ENCODE measurements at regions not wholly inside any gene's neighbourhood (a gene's known extent, or its start where the extent isn't known, plus 50 kb on each side); places are given as distances from the start of the nearest gene placed in this dataset.

- ATAC-seq (ENCODE audit: poor library complexity), result no peak
- no peak for DNase-seq
- intact Hi-C loops (cut with DNase I), result no loop called here
Measured at GRCh38 chr4:156659983-156660382, 311.6 kb downstream of the PDGFC start.

- intact Hi-C loops (cut with DNase I), result no loop called here
- no peak for DNase-seq
- ATAC-seq (ENCODE audit: poor library complexity), result no peak
Measured at GRCh38 chr4:156659570-156659969, 312.0 kb downstream of the PDGFC start.

GRCh38 chr4:156656896-156657295 lies 314.7 kb downstream of the PDGFC start:
- intact Hi-C loops (cut with DNase I), result no loop called here
- DNase-seq, result no peak
- no peak for ATAC-seq (ENCODE audit: poor library complexity)

DNA sequence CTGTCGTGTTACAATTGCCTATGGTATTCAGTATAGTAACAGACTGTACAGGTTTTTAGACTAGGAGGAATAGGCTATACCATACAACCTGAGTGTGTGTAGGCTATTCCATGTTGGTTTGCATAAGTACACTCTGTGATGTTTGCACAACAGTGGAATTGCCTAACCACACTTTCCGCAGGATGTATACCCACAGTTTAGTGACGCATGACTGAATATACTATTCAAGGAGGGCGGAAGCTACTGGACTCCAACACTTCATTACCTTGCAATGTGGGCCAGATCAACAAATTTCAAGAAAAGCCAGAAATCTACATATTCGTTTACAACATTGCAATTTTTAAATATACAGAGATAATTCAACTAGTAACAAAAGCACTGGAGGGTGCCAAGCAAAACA lies 317.2 kb downstream of the PDGFC start:
- no peak for DNase-seq
- intact Hi-C loops (cut with DNase I), result no loop called here
- no peak for ATAC-seq (ENCODE audit: poor library complexity)

- intact Hi-C loops (cut with DNase I), result no loop called here
- no peak for DNase-seq
- ATAC-seq (ENCODE audit: poor library complexity), result no peak
Measured at GRCh38 chr4:156643826-156644225, 327.8 kb downstream of the PDGFC start.

DNA sequence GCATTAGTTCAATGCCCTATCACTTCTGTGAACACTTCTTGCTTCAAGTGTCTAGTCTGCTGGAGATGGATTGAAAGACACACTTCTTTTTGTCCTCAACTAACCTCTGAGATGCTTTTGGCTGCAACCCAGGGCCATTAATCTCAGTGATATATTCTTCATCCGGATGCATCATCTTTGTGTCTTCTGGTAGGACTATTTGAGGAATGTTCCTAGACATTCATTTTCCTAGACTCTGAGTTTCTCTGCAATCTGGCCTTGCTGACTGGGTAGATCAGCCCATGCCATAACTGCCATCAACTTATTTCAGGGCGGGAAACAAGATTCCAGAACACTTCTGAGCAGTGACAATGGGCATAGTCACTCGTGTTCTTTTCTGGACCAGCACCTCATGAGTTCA lies 329.4 kb downstream of the PDGFC start:
- DNase-seq (no peak), ATAC-seq (ENCODE audit: poor library complexity) (no peak)
- intact Hi-C loops (cut with DNase I), result no loop called here

DNA sequence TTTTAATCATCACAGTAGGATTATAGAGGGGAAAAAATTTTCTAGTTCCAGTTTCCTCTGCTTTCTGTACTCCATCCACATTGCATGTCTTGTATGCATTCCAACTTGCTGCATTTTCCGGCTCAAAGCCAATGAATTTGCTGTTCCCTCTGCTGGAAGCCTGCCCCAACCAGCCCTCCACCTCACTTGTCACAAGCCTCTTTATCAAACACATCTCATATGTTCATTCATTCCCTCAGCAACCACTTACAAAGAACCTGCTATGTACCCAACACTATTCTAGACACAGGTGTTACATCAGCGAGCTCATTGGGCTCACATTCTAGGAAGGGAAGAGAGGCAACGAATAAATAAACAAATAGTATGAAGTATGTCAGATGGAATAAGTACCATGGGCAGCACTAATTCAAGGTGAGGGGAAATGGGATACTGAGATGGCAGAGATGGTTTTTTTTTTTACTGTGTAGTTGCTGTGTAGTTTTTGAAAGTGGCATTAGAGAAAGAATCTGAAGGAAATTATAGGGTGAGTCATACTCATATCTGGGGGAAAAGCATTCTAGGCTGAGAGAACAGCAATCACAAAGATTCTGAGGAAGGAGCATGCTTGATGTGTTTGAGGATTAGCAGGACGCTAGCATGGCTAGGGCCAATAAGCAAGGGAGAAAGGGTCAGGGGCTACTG lies 332.5 kb downstream of the PDGFC start:
- intact Hi-C loops (cut with DNase I), result no loop called here
- ATAC-seq (ENCODE audit: poor library complexity), result no peak
- no peak for DNase-seq

- intact Hi-C loops (cut with DNase I), result no loop called here
- DNase-seq (no peak), ATAC-seq (ENCODE audit: poor library complexity) (no peak)
Measured at GRCh38 chr4:156638334-156638733, 333.3 kb downstream of the PDGFC start.

DNA sequence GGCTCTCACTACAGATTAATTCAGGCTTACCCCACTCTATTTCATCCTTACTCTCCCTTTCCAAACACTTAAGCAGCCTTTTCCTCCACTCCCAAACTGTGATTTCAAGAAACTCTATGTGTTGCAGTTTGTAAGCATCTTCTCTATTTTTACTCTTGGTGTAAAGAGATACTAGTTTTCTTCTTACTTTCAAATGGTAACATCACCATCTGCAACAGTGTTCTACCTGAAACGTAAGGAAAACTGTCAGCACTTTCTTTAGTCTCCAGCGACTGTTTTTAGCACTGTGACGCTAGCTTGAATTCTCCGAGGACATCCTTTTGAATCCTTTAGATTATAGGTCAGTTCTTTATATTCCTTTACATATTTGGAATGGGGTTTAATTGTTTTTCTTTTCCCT lies 335.2 kb downstream of the PDGFC start:
- ATAC-seq (ENCODE audit: poor library complexity) (no peak), DNase-seq (no peak)
- intact Hi-C loops (cut with DNase I), result no loop called here

GRCh38 chr4:156635051-156635450 lies 336.5 kb downstream of the PDGFC start:
- no peak for ATAC-seq (ENCODE audit: poor library complexity)
- DNase-seq, result no peak
- intact Hi-C loops (cut with DNase I), result no loop called here

DNA sequence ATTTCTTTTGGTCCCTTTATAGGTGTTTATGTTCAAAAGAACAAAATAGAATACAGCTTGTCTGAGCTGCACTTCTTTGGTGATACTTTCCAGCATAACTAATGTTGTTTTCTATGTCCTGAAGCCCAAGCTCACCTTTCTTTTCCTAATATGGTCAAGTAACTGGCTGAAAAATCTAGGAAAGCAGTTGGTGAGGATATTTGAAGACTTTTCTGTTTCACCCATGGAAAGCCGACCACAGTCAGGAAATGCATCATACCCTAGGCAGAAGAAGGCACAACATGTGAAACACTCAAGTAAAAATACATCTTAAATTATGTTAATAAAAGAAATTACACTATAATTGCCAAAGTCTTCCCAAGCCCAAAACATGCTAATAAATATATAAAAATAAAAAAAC lies 337.0 kb downstream of the PDGFC start:
- intact Hi-C loops (cut with DNase I), result no loop called here
- no peak for ATAC-seq (ENCODE audit: poor library complexity)
- DNase-seq, result no peak

GRCh38 chr4:156633847-156634246 lies 337.8 kb downstream of the PDGFC start:
- DNase-seq (no peak), ATAC-seq (ENCODE audit: poor library complexity) (no peak)
- intact Hi-C loops (cut with DNase I), result no loop called here

DNA sequence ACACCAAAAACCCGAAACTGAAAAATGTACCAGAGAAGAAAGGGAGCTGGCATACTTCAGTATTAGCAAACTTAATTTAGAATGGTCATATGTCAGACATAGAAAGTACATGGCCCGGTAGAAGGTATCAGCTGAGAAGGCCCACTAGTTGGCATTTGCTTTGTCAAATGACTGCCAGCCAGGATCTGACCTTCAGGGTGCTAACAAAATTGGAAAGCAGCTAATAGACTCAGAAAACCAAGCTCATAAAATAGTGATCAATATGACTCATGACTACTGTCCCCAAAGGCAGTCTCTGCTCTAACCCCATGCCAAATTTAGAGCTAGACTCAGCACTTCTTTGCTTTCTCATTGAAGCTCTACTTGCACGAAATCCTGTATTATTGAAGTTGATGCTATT lies 342.7 kb downstream of the PDGFC start:
- ATAC-seq (ENCODE audit: poor library complexity) (no peak), DNase-seq (no peak)
- intact Hi-C loops (cut with DNase I), result no loop called here

- intact Hi-C loops (cut with DNase I), result no loop called here
- ATAC-seq (ENCODE audit: poor library complexity), result no peak
- DNase-seq, result no peak
Measured at GRCh38 chr4:156623376-156623775, 348.2 kb downstream of the PDGFC start.

- DNase-seq, result no peak
- intact Hi-C loops (cut with DNase I), result no loop called here
- no peak for ATAC-seq (ENCODE audit: poor library complexity)
Measured at GRCh38 chr4:156620786-156621185, 350.8 kb downstream of the PDGFC start.

DNA sequence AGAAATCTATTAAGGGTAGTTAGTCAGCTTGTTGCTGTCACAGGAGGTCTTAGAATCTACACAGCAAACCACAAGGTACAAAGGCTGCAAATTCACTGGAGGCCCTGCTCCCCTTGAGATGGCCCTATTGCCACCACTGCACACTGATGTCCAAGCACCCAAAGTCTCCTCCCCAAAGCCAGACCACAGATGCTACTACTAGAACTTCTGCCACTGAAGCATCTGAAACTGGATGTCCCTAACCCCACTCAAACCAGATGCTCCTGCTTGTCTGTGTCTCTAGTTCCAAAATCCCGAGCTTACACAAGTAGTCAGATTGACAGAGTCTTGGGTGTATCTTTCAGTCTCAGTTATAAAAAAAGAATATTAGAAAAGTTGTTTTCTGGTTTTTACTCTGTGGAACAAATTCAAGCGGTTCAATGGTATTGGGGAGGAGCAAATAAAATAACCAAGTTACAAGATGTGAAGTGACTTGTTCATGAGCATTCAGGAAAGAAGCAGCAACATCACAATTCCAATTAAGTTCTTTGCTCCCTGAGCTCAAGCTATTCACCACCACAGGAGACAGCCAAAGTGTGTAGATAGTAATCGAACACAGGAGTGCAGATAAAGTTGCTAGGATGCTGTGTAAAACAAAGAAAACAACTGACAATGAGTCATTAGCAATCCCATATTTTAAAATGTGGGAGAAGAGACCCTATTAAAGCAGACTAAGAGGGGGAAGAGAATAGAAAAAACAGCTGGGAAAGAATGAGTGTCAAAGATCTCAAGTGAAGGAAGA lies 352.3 kb downstream of the PDGFC start:
- ATAC-seq (ENCODE audit: poor library complexity) (no peak), DNase-seq (no peak)
- intact Hi-C loops (cut with DNase I), result no loop called here

GRCh38 chr4:156615066-156615531 lies 356.5 kb downstream of the PDGFC start:
- ATAC-seq (ENCODE audit: poor library complexity), result no peak
- DNase-seq, result no peak
- intact Hi-C loops (cut with DNase I), result no loop called here

- DNase-seq (no peak), ATAC-seq (ENCODE audit: poor library complexity) (no peak)
- intact Hi-C loops (cut with DNase I), result no loop called here
Measured at GRCh38 chr4:156614536-156614935, 357.1 kb downstream of the PDGFC start.

- DNase-seq, result peak; percentile 55
- intact Hi-C loops (cut with DNase I), result no loop called here
- ATAC-seq (ENCODE audit: poor library complexity), result no peak
Measured at GRCh38 chr4:156609421-156609820, 362.2 kb downstream of the PDGFC start.

DNA sequence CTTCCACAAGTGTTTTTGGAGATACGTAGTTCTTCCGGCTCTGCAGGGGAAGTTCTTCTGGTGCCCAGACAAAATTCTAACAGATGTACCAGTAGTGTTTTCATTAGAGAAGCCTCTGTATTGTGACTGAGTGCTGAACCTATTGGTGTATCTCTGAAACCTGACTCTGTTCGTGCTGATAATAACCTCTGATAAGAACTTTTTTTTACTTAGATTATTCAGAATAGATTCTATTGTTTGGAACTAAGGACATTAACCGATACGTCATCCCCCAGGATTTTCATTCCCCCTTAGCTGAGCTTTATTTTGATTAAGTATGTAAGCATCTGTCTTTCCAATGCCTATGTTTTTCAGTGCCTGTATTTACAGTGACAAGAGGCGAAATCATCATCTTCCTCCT lies 362.9 kb downstream of the PDGFC start:
- DNase-seq, result no peak
- intact Hi-C loops (cut with DNase I), result no loop called here
- no peak for ATAC-seq (ENCODE audit: poor library complexity)

DNA sequence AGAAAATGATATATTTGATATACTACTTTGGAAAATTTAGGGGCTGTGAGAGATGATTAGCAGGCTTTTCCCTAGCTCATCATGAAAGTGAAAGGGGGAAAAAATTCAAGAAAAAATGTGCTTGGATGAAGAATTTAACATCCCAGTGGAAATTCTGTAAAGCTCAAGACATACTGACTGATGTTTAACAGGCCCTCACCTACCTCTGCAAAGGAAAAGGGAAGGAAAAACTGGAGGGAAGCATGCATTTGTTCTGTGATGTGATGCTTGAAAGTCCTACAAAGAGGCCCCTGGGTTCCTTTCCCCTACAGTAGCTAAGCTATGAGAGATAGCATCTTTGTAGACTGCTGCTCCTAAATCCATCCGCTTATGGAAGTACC lies 364.1 kb downstream of the PDGFC start:
- ATAC-seq (ENCODE audit: poor library complexity) (no peak), DNase-seq (no peak)
- intact Hi-C loops (cut with DNase I), result no loop called here

All from Right ventricle myocardium superior (tissue), 1 donor.